Fibroblast of villous mesenchyme (primary cell): ENCODE measurements at regions not wholly inside any gene's neighbourhood (a gene's known extent, or its start where the extent isn't known, plus 50 kb on each side); places are given as distances from the start of the nearest gene placed in this dataset.

Experiments
- DNase-seq: peaks from one replicate; pipeline ENCODE4 v3.0.0-alpha.2; 2010; ENCODE audit warnings: low read depth
- H3K4me3 ChIP-seq: 2 replicates; pipeline ENCODE4 v1.5.1; 2011; ENCODE audit warnings: low read depth, mild to moderate bottlenecking, low read length
- CTCF ChIP-seq: IDR thresholded peaks from 2 replicates; pipeline ENCODE4 v1.5.1; 2012; ENCODE audit warnings: low read depth, mild to moderate bottlenecking, low read length; ENCODE audit not compliant: insufficient read depth

GRCh38 chr12:25771041-25771440 is 187.4 kb upstream of the RASSF8 start:
- TF ChIP-seq CTCF: no peak
- H3K4me3 ChIP-seq: no peak overlapping the region
- no peak for DNase-seq

GRCh38 chr12:25771476-25771875 is 187.0 kb upstream of the RASSF8 start:
- no peak overlapping the region for H3K4me3 ChIP-seq
- TF ChIP-seq CTCF: no peak
- DNase-seq: no peak

- no peak for TF ChIP-seq CTCF
- no peak overlapping the region for H3K4me3 ChIP-seq
- peak; percentile 42 for DNase-seq
Observed at GRCh38 chr12:25775968-25776367, 182.5 kb upstream of the RASSF8 start.

- no peak for DNase-seq
- no peak overlapping the region for H3K4me3 ChIP-seq
- no peak for TF ChIP-seq CTCF
Observed at GRCh38 chr12:25780771-25781170, 177.7 kb upstream of the RASSF8 start.

- no peak for DNase-seq
- no peak overlapping the region for H3K4me3 ChIP-seq
- TF ChIP-seq CTCF: no peak
Observed at GRCh38 chr12:25781232-25781631, 177.2 kb upstream of the RASSF8 start.

GRCh38 chr12:25783566-25783965 is 174.9 kb upstream of the RASSF8 start:
- TF ChIP-seq CTCF: no peak
- no peak overlapping the region for H3K4me3 ChIP-seq
- no peak for DNase-seq

- no peak for DNase-seq
- TF ChIP-seq CTCF: no peak
- H3K4me3 ChIP-seq: no peak overlapping the region
Observed at GRCh38 chr12:25784669-25785068, 173.8 kb upstream of the RASSF8 start.
